ENCODE measurements at regions not wholly inside any gene's neighbourhood (a gene's known extent, or its start where the extent isn't known, plus 50 kb on each side); places are given as distances from the start of the nearest gene placed in this dataset.

DNA sequence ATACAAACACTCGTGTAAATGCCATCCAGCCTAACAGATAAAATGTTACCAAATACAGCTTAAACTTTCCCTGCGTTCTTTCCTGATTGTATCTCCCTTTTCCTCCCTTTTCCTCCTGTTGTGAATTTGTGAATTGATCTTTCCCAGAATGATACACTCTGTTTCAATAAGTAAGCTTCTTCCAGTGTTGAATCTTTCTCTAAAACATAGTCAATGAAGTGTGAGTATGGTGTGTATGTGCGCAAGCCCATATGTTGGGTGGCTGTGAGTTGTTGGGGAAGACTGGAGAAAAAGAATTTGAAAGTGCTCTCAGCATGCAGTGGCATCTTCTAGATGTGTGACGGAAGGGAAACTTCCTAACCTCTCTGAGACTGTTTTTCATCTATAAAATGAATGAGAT, 143.1 kb upstream of the KLF4 start:
- TF ChIP-seq, protein P1, sequence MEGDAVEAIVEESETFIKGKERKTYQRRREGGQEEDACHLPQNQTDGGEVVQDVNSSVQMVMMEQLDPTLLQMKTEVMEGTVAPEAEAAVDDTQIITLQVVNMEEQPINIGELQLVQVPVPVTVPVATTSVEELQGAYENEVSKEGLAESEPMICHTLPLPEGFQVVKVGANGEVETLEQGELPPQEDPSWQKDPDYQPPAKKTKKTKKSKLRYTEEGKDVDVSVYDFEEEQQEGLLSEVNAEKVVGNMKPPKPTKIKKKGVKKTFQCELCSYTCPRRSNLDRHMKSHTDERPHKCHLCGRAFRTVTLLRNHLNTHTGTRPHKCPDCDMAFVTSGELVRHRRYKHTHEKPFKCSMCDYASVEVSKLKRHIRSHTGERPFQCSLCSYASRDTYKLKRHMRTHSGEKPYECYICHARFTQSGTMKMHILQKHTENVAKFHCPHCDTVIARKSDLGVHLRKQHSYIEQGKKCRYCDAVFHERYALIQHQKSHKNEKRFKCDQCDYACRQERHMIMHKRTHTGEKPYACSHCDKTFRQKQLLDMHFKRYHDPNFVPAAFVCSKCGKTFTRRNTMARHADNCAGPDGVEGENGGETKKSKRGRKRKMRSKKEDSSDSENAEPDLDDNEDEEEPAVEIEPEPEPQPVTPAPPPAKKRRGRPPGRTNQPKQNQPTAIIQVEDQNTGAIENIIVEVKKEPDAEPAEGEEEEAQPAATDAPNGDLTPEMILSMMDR (IDR thresholded peaks at IDR 0.05; ENCODE audit: unreplicated experiment), result no peak
- CTCF ChIA-PET, result no interaction called here
- Mint-ChIP-seq H3K27ac (ENCODE audit: unreplicated experiment) (no peak overlapping the region), H3K36me3 (ENCODE audit: insufficient read depth, unreplicated experiment) (no peaks in the 10 kb centered on the region), H3K27me3 (ENCODE audit: unreplicated experiment) (no peaks in the 10 kb centered on the region), H3K4me3 (ENCODE audit: low read depth, unreplicated experiment) (no peak overlapping the region), H3K9me3 (ENCODE audit: low read depth, unreplicated experiment) (no peaks in the 10 kb centered on the region), H3K4me1 (ENCODE audit: low read depth, unreplicated experiment) (no peaks in the 10 kb centered on the region)
- intact Hi-C loops (cut with micrococcal nuclease; ENCODE audit: unreplicated experiment), result no loop called here
- BruUV-seq (replicated peaks), result no TSS peak
- DNase-seq, result no peak

DNA sequence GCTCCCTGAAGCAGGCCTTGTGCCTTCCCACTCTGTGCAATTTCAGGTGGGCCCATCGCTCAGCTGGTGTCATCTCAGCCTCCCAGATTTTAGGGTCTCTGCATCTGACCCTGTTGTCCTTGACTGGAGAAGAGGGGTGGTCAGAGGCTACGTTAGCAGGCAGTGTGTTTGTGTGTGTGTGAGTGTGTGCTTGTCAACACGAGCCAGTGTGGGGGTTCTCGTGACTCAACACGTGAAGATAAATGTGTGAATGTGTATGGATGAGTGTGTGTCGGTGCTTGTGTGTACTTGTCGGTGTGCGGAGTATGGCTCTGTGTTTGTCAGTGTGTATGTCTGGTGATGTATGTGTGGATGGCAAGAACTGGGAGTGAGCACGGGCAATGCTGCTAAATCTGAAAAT, 142.6 kb upstream of the KLF4 start:
- H3K27ac Mint-ChIP-seq (ENCODE audit: unreplicated experiment), result no peak overlapping the region
- DNase-seq, result no peak
- no peaks in the 10 kb centered on the region for H3K27me3 Mint-ChIP-seq (ENCODE audit: unreplicated experiment)
- TF ChIP-seq, protein P1 (IDR thresholded peaks at IDR 0.05; ENCODE audit: unreplicated experiment), result no peak
- no TSS peak for BruUV-seq (replicated peaks)
- intact Hi-C loops (cut with micrococcal nuclease; ENCODE audit: unreplicated experiment), result no loop called here
- CTCF ChIA-PET, result no interaction called here
- no peak overlapping the region for H3K4me3 Mint-ChIP-seq (ENCODE audit: low read depth, unreplicated experiment)
- H3K9me3 Mint-ChIP-seq (ENCODE audit: low read depth, unreplicated experiment), result no peaks in the 10 kb centered on the region
- H3K36me3 Mint-ChIP-seq (ENCODE audit: insufficient read depth, unreplicated experiment), result no peaks in the 10 kb centered on the region
- no peaks in the 10 kb centered on the region for H3K4me1 Mint-ChIP-seq (ENCODE audit: low read depth, unreplicated experiment)

DNA sequence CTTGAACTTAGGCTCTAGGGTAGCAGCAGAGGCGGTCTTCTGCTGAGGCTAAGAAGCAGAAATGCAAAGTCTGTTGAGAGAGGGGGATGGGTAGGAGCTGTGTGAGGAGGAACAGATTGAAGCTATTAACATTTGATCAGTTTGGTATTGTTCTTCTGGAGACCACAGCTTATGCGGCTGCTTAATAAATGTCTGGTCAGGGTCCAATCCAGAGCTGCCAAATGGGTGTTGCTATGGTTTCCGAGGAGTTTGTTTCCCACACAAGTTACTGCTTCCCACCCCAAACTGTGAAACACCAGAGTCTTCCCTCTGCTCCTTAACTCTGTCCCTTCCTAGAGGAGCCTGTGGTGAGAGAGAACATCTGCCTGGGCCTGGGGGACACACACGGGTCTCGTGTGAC, 142.2 kb upstream of the KLF4 start:
- TF ChIP-seq, protein P1 (IDR thresholded peaks at IDR 0.05; ENCODE audit: unreplicated experiment), result no peak
- H3K9me3 Mint-ChIP-seq (ENCODE audit: low read depth, unreplicated experiment), result no peaks in the 10 kb centered on the region
- H3K27me3 Mint-ChIP-seq (ENCODE audit: unreplicated experiment), result no peaks in the 10 kb centered on the region
- no TSS peak for BruUV-seq (replicated peaks)
- no peak overlapping the region for H3K27ac Mint-ChIP-seq (ENCODE audit: unreplicated experiment)
- intact Hi-C loops (cut with micrococcal nuclease; ENCODE audit: unreplicated experiment), result no loop called here
- DNase-seq, result no peak
- no peaks in the 10 kb centered on the region for H3K4me1 Mint-ChIP-seq (ENCODE audit: low read depth, unreplicated experiment)
- CTCF ChIA-PET, result no interaction called here
- no peak overlapping the region for H3K4me3 Mint-ChIP-seq (ENCODE audit: low read depth, unreplicated experiment)
- no peaks in the 10 kb centered on the region for H3K36me3 Mint-ChIP-seq (ENCODE audit: insufficient read depth, unreplicated experiment)

DNA sequence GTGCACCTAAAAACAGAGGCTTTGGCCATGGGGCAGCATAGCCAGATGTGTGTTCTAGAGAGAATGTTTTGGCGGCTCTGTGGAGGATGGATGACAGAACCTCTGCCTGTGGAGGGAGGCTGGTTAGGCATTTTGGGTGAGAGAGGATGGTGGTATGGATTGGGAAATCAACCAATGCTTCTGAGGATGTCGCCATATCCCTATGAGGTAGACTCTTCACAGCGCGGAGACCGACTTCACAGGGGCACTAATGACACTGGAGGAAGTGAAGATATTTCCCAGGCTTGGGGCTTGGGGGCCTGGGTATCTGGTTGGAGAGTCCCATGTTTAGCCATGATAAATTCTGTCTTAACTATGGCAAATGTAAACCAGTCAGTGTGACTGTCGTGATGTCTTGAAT, 140.6 kb upstream of the KLF4 start:
- no TSS peak for BruUV-seq (replicated peaks)
- Mint-ChIP-seq H3K27me3 (ENCODE audit: unreplicated experiment) (no peaks in the 10 kb centered on the region), H3K4me1 (ENCODE audit: low read depth, unreplicated experiment) (no peaks in the 10 kb centered on the region), H3K27ac (ENCODE audit: unreplicated experiment) (no peak overlapping the region), H3K36me3 (ENCODE audit: insufficient read depth, unreplicated experiment) (no peaks in the 10 kb centered on the region), H3K9me3 (ENCODE audit: low read depth, unreplicated experiment) (no peaks in the 10 kb centered on the region), H3K4me3 (ENCODE audit: low read depth, unreplicated experiment) (no peak overlapping the region)
- CTCF ChIA-PET, result interaction anchor here (0.7 kb wide), 1 partner anchor 48 kb away, joined by 4 read pairs; no protein-coding TSS in a partner anchor
- DNase-seq, result no peak
- intact Hi-C loops (cut with micrococcal nuclease; ENCODE audit: unreplicated experiment), result no loop called here
- TF ChIP-seq, protein P1 (IDR thresholded peaks at IDR 0.05; ENCODE audit: unreplicated experiment), result no peak

DNA sequence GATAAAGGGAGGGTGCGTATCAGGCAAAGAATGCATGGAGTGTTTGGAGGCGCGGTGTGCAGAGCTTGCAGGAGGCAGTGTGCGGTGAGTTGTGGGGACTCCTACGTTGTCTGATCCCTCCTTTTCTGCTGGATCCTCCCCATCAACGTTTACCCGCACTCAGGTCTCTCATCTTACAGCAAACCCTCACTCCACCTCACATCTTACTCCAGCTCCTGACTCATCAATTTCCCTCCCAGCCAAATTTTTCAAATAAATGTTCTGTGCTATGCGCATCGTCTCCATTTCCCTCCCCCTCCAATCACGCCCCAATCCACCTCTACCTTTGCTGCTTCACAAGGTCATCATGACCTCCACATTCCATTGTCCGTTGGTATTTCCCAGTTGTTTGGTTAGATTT, 138.9 kb upstream of the KLF4 start:
- intact Hi-C loops (cut with micrococcal nuclease; ENCODE audit: unreplicated experiment), result no loop called here
- Mint-ChIP-seq H3K27ac (ENCODE audit: unreplicated experiment) (no peak overlapping the region), H3K4me1 (ENCODE audit: low read depth, unreplicated experiment) (no peaks in the 10 kb centered on the region), H3K27me3 (ENCODE audit: unreplicated experiment) (no peaks in the 10 kb centered on the region), H3K9me3 (ENCODE audit: low read depth, unreplicated experiment) (no peaks in the 10 kb centered on the region), H3K4me3 (ENCODE audit: low read depth, unreplicated experiment) (no peak overlapping the region), H3K36me3 (ENCODE audit: insufficient read depth, unreplicated experiment) (no peaks in the 10 kb centered on the region)
- TF ChIP-seq, protein P1 (IDR thresholded peaks at IDR 0.05; ENCODE audit: unreplicated experiment), result no peak
- CTCF ChIA-PET, result no interaction called here
- DNase-seq, result no peak
- no TSS peak for BruUV-seq (replicated peaks)
